T-cell (primary cell): ENCODE measurements at regions not wholly inside any gene's neighbourhood (a gene's known extent, or its start where the extent isn't known, plus 50 kb on each side); places are given as distances from the start of the nearest gene placed in this dataset.

Experiments used
- ATAC-seq, 4 experiments: fragments of 200-7000 bp in 3 of 4; fragments of 150-1000 bp in 1 of 4; cut with Tn5 transposase; replicated peaks in 1 of 4; 1 replicate in 3 of 4; 2 replicates in 1 of 4; pipeline ENCODE4 v1.10.0; 2021; ENCODE audit warnings: moderate library complexity in 3 of 4, mild to moderate bottlenecking in 2 of 4, moderate number of reproducible peaks in 1 of 4
- CTCF ChIA-PET, 2 donors: fragments of 300-600 bp; sonication (Branson Sonifier 250); formaldehyde crosslinking; loops; one replicate each; lab custom pipeline; 2022; ENCODE audit warnings: antibody characterized with exemption in 2 of 2; lab: Charles Lee
- POLR2A ChIA-PET, 2 donors: fragments of 300-600 bp; sonication (Branson Sonifier 250); formaldehyde crosslinking; loops; one replicate each; lab custom pipeline; 2022; ENCODE audit warnings: antibody characterized with exemption in 2 of 2; lab: Charles Lee
- DNase-seq, 35 experiments: peaks; one replicate each; pipeline versions ENCODE4 v3.0.0 to v3.0.0-alpha.2; 2013 to 2023
- H3K27ac ChIP-seq: one replicate; pipeline ENCODE4 v1.5.1; 2013; ENCODE audit warnings: low read length
- H3K27me3 ChIP-seq, 2 experiments: replicated peaks in 1 of 2; 1 replicate in 1 of 2; 2 replicates in 1 of 2; pipeline versions ENCODE4 v1.6.1 to v1.7.0; 2013; ENCODE audit warnings: low read length in 1 of 2, mixed read lengths in 1 of 2; ENCODE audit not compliant: control insufficient read depth in 2 of 2, insufficient read depth in 2 of 2; ENCODE audit errors: extremely low read depth in 1 of 2
- H3K36me3 ChIP-seq, 2 donors: 1 replicate in 1 of 2; 2 replicates in 1 of 2; pipeline versions ENCODE4 v1.6.1 to v1.7.0; 2013; ENCODE audit warnings: low read length in 1 of 2; ENCODE audit not compliant: control insufficient read depth in 2 of 2, insufficient read depth in 1 of 2; ENCODE audit errors: extremely low read depth in 1 of 2
- H3K4me1 ChIP-seq, 2 experiments: 1 replicate in 1 of 2; 2 replicates in 1 of 2; pipeline versions ENCODE4 v1.6.1 to v1.7.0; 2013; ENCODE audit warnings: low read length in 2 of 2, mixed read lengths in 1 of 2; ENCODE audit not compliant: insufficient read depth in 2 of 2, control insufficient read depth in 1 of 2; ENCODE audit errors: extremely low read depth in 1 of 2
- H3K4me3 ChIP-seq, 2 donors: 1 replicate in 1 of 2; 2 replicates in 1 of 2; pipeline versions ENCODE4 v1.5.1 to v1.7.0; 2013; ENCODE audit warnings: mild to moderate bottlenecking in 2 of 2, low read length in 1 of 2, moderate library complexity in 1 of 2; ENCODE audit not compliant: control insufficient read depth in 1 of 2; ENCODE audit errors: extremely low read depth in 1 of 2
- H3K9me3 ChIP-seq: 2 replicates; pipeline ENCODE4 v1.7.0; 2013
- H3K27ac Mint-ChIP-seq, 2 donors: one replicate each; pipeline ENCODE4 v1.8.0; 2020 to 2021; ENCODE audit warnings: mild to moderate bottlenecking in 2 of 2, mixed read lengths in 2 of 2
- H3K27me3 Mint-ChIP-seq, 2 donors: one replicate each; pipeline ENCODE4 v1.8.0; 2021 to 2022; ENCODE audit warnings: mixed read lengths in 2 of 2
- H3K36me3 Mint-ChIP-seq: one replicate; pipeline ENCODE4 v1.8.0; 2021; ENCODE audit warnings: mixed read lengths
- H3K4me1 Mint-ChIP-seq, 3 donors: one replicate each; pipeline ENCODE4 v1.8.0; 2020 to 2022; ENCODE audit warnings: mixed read lengths in 3 of 3, mild to moderate bottlenecking in 1 of 3
- H3K4me3 Mint-ChIP-seq, 3 donors: one replicate each; pipeline ENCODE4 v1.8.0; 2020 to 2022; ENCODE audit warnings: mild to moderate bottlenecking in 3 of 3, mixed read lengths in 3 of 3, moderate library complexity in 3 of 3
- H3K9me3 Mint-ChIP-seq, 3 donors: one replicate each; pipeline ENCODE4 v1.8.0; 2020 to 2022; ENCODE audit warnings: mixed read lengths in 3 of 3
- WGBS: methylation state at CpG from one replicate; pipeline ENCODE4 v1.1.5; 2013; ENCODE audit warnings: missing lambda C conversion rate; ENCODE audit not compliant: insufficient coverage; 5-methylcytosine and 5-hydroxymethylcytosine counted together

- no peaks in the 10 kb centered on the region for H3K27me3 Mint-ChIP-seq
- ATAC-seq (no peak), DNase-seq (no peak)
- Histone ChIP-seq H3K27ac (no peak overlapping the region), H3K4me1 (no peaks in the 10 kb centered on the region), H3K9me3 (no peaks in the 10 kb centered on the region), H3K36me3 (no peaks in the 10 kb centered on the region), H3K4me3 (no peak overlapping the region), H3K27me3 (no peaks in the 10 kb centered on the region)
- no peak overlapping the region for H3K27ac Mint-ChIP-seq
- no peaks in the 10 kb centered on the region for H3K4me1 Mint-ChIP-seq
- whole genome bisulfite sequencing, result 88% methylated on average over 4 of the region's 7 CpGs
- H3K36me3 Mint-ChIP-seq, result no peaks in the 10 kb centered on the region
- ChIA-PET CTCF (no interaction called here), POLR2A (interaction anchor here in 1 of 2 donors (0.5 kb wide), 1 partner anchor 1030 kb away, joined by 3 read pairs; no protein-coding TSS in a partner anchor)
- H3K4me3 Mint-ChIP-seq, result no peak overlapping the region
- H3K9me3 Mint-ChIP-seq, result no peaks in the 10 kb centered on the region
These were observed 180.7 kb upstream of the ID2 start for GRCh38 chr2:8501061-8501720.

GRCh38 chr2:8502316-8502715, 179.5 kb upstream of the ID2 start:
- 69% methylated on average over 2 of the region's 6 CpGs for WGBS
- Mint-ChIP-seq H3K27ac (no peak overlapping the region), H3K9me3 (no peaks in the 10 kb centered on the region)

GRCh38 chr2:8505311-8505920, 176.4 kb upstream of the ID2 start:
- Mint-ChIP-seq H3K9me3 (peaks cover 3 to 6% (median 4%) of the 10 kb centered on the region in 3 donors), H3K27me3 (no peaks in the 10 kb centered on the region), H3K27ac (no peak overlapping the region), H3K4me3 (no peak overlapping the region), H3K36me3 (no peaks in the 10 kb centered on the region), H3K4me1 (no peaks in the 10 kb centered on the region)
- no peaks in the 10 kb centered on the region for H3K9me3 ChIP-seq
- H3K36me3 ChIP-seq, result no peaks in the 10 kb centered on the region
- POLR2A ChIA-PET, result no interaction called here
- CTCF ChIA-PET, result interaction anchor here in 1 of 2 donors (1.3 kb wide), 1 partner anchor 17 kb away, joined by 3 read pairs; no protein-coding TSS in a partner anchor
- WGBS, result 80% methylated on average over 1 of the region's 10 CpGs
- no peak for DNase-seq
- H3K27me3 ChIP-seq, result no peaks in the 10 kb centered on the region
- no peak for ATAC-seq
- H3K27ac ChIP-seq, result no peak overlapping the region
- H3K4me3 ChIP-seq, result no peak overlapping the region
- no peaks in the 10 kb centered on the region for H3K4me1 ChIP-seq

More at GRCh38 chr2:8502316-8502715, 179.5 kb upstream of the ID2 start:
- Histone ChIP-seq H3K9me3 (no peaks in the 10 kb centered on the region), H3K4me1 (no peaks in the 10 kb centered on the region), H3K4me3 (no peak overlapping the region), H3K27ac (no peak overlapping the region), H3K36me3 (no peaks in the 10 kb centered on the region), H3K27me3 (no peaks in the 10 kb centered on the region)
- no peak overlapping the region for H3K4me3 Mint-ChIP-seq
- ChIA-PET POLR2A (no interaction called here), CTCF (no interaction called here)
- DNase-seq (no peak), ATAC-seq (no peak)
- H3K27me3 Mint-ChIP-seq, result no peaks in the 10 kb centered on the region
- H3K36me3 Mint-ChIP-seq, result no peaks in the 10 kb centered on the region
- H3K4me1 Mint-ChIP-seq, result no peaks in the 10 kb centered on the region

- CTCF ChIA-PET, result interaction anchor here in 1 of 2 donors (1.3 kb wide), 1 partner anchor 15 kb away, joined by 3 read pairs; no protein-coding TSS in a partner anchor
- peaks cover 0 to 3% (median 1%) of the 10 kb centered on the region in 3 donors for H3K4me1 Mint-ChIP-seq
- DNase-seq (no peak), ATAC-seq (no peak)
- Histone ChIP-seq H3K4me3 (no peak overlapping the region), H3K36me3 (no peaks in the 10 kb centered on the region), H3K9me3 (no peaks in the 10 kb centered on the region), H3K27ac (no peak overlapping the region), H3K4me1 (peaks cover 0 to 10% of the 10 kb centered on the region in 2 experiments), H3K27me3 (no peaks in the 10 kb centered on the region)
- H3K36me3 Mint-ChIP-seq, result no peaks in the 10 kb centered on the region
- H3K27me3 Mint-ChIP-seq, result no peaks in the 10 kb centered on the region
- peaks cover 3 to 6% (median 4%) of the 10 kb centered on the region in 3 donors for H3K9me3 Mint-ChIP-seq
- no peak overlapping the region for H3K4me3 Mint-ChIP-seq
- POLR2A ChIA-PET, result no interaction called here
- WGBS, result 97% methylated on average over 3 of the region's 7 CpGs
- no peak overlapping the region for H3K27ac Mint-ChIP-seq
These were observed 175.1 kb upstream of the ID2 start for GRCh38 chr2:8506746-8507145.

- Mint-ChIP-seq H3K4me1 (peaks cover 4 to 23% (median 6%) of the 10 kb centered on the region in 3 donors), H3K9me3 (peaks cover 3 to 11% (median 9%) of the 10 kb centered on the region in 3 donors), H3K27ac (no peak overlapping the region), H3K27me3 (no peaks in the 10 kb centered on the region), H3K36me3 (peaks cover 6% of the 10 kb centered on the region), H3K4me3 (no peak overlapping the region)
- no peaks in the 10 kb centered on the region for H3K9me3 ChIP-seq
- no peaks in the 10 kb centered on the region for H3K27me3 ChIP-seq
- WGBS, result 100% methylated on average over 5 of the region's 5 CpGs
- H3K36me3 ChIP-seq, result no peaks in the 10 kb centered on the region
- ATAC-seq (no peak), DNase-seq (no peak)
- no peak overlapping the region for H3K27ac ChIP-seq
- ChIA-PET POLR2A (no interaction called here), CTCF (no interaction called here)
- peaks cover 0 to 28% of the 10 kb centered on the region in 2 experiments for H3K4me1 ChIP-seq
- no peak overlapping the region for H3K4me3 ChIP-seq
These were observed 173.1 kb upstream of the ID2 start for GRCh38 chr2:8508766-8509165.

- Mint-ChIP-seq H3K27ac (no peak overlapping the region), H3K36me3 (peaks cover 8% of the 10 kb centered on the region), H3K4me3 (no peak overlapping the region), H3K4me1 (peaks cover 7 to 31% (median 11%) of the 10 kb centered on the region in 3 donors), H3K9me3 (peaks cover 3 to 11% (median 9%) of the 10 kb centered on the region in 3 donors), H3K27me3 (no peaks in the 10 kb centered on the region)
- DNase-seq (no peak), ATAC-seq (no peak)
- peaks cover 0 to 37% of the 10 kb centered on the region in 2 experiments for H3K4me1 ChIP-seq
- H3K36me3 ChIP-seq, result no peaks in the 10 kb centered on the region
- no peaks in the 10 kb centered on the region for H3K9me3 ChIP-seq
- no peak overlapping the region for H3K27ac ChIP-seq
- POLR2A ChIA-PET, result interaction anchor here in 1 of 2 donors (0.8 kb wide), 1 partner anchor 172 kb away, joined by 3 read pairs; the partner anchor contains the start of gene ID2
- CTCF ChIA-PET, result no interaction called here
- H3K27me3 ChIP-seq, result no peaks in the 10 kb centered on the region
- 80% methylated on average over 2 of the region's 2 CpGs for WGBS
- H3K4me3 ChIP-seq, result no peak overlapping the region
These were observed 172.2 kb upstream of the ID2 start for GRCh38 chr2:8509621-8510020.
